ENCODE measurements at regions not wholly inside any gene's neighbourhood (a gene's known extent, or its start where the extent isn't known, plus 50 kb on each side); places are given as distances from the start of the nearest gene placed in this dataset.

DNA sequence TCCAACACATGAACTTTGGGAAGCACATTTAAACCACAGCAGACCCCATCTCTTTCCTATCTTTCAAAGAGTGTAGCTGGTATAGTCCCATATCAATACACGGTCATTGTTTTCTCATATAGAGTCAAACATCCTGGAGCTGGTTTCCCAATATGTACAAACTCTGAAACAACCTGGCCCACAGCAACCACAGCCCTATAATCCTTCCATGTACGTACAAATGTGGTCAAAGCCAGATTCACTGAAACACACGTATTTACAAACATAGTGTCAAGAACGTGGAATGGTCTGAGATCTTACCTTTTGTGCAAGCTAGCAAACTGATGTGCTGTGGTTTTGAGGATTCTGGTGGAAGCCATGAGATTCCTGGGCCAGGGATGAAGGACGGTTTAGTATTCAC lies 97.3 kb downstream of the HS1BP3 start:
- TF ChIP-seq EP300 (IDR thresholded peaks at IDR 0.05; ENCODE audit: borderline replicate concordance in 1 of 2, low read depth in 2 of 2, low read length in 2 of 2): no peak
- no peak for TF ChIP-seq TCF12 (IDR thresholded peaks at IDR 0.05; ENCODE audit: low read depth, low read length)
- no peak for TF ChIP-seq CEBPB (IDR thresholded peaks at IDR 0.05; ENCODE audit: low read depth, low read length)
- TF ChIP-seq CTCF (IDR thresholded peaks at IDR 0.05; ENCODE audit: control extremely low read depth in 1 of 3, insufficient read depth in 1 of 3, low read depth in 1 of 3, low read length in 3 of 3): no peak
- TF ChIP-seq JUND (IDR thresholded peaks at IDR 0.05; ENCODE audit: low read length): no peak
- no peak for TF ChIP-seq POLR2A (IDR thresholded peaks at IDR 0.05; ENCODE audit: control extremely low read depth in 1 of 2, low read depth in 2 of 2, low read length in 2 of 2)
- TF ChIP-seq GABPA (IDR thresholded peaks at IDR 0.05; ENCODE audit: borderline replicate concordance, insufficient read depth, low read length): no peak
- no peak for TF ChIP-seq BCL11A (IDR thresholded peaks at IDR 0.05; ENCODE audit: low read depth in 2 of 2, low read length in 2 of 2)
- TF ChIP-seq JUN (IDR thresholded peaks at IDR 0.05; ENCODE audit: low read depth, low read length): no peak
